Endothelial cell of umbilical vein (primary cell): ENCODE measurements at regions not wholly inside any gene's neighbourhood (a gene's known extent, or its start where the extent isn't known, plus 50 kb on each side); places are given as distances from the start of the nearest gene placed in this dataset.

Source experiments
- BruUV-seq: library from RNA; stranded (reverse); fragments of 400-500 nt; replicated peaks from 2 replicates; lab custom pipeline; 2021; lab: Mats Ljungman, UMichigan
- CTCF ChIA-PET: fragments of 300-600, 350-600 bp; sonication (Branson Sonifier 250); formaldehyde crosslinking; loops from one replicate; lab custom pipeline; 2021; ENCODE audit warnings: antibody characterized with exemption, inconsistent platforms; lab: Charles Lee
- POLR2A ChIA-PET: fragments of 300-600, 350-600 bp; sonication (Branson Sonifier 250); formaldehyde crosslinking; loops from one replicate; lab custom pipeline; 2021; ENCODE audit warnings: antibody characterized with exemption, inconsistent platforms; lab: Charles Lee
- DNase-seq: peaks from one replicate; pipeline ENCODE4 v3.0.0-alpha.2; 2011; ENCODE audit warnings: low read depth, low spot score
- FAIRE-seq: peaks from 2 replicates; lab custom pipeline; 2011; peaks lifted over from hg19 to GRCh38; lab: Jason Lieb, UNC
- H2AFZ ChIP-seq: 2 replicates; pipeline ENCODE4 v1.6.0; 2012; ENCODE audit warnings: low read depth, low read length, control low read depth, inconsistent platforms
- H3K27ac ChIP-seq: 2 replicates; pipeline ENCODE4 v1.5.1; 2011; ENCODE audit warnings: low read depth, mild to moderate bottlenecking, control low read depth, low read length, moderate library complexity; ENCODE audit not compliant: insufficient read depth
- H3K27me3 ChIP-seq, 2 experiments: 2 replicates each; pipeline versions ENCODE4 v1.6.0 to v1.6.1; 2011; ENCODE audit warnings: low read length in 2 of 2, mixed read lengths in 1 of 2; ENCODE audit not compliant: control insufficient read depth in 2 of 2, insufficient read depth in 2 of 2
- H3K36me3 ChIP-seq, 2 experiments: 2 replicates in 1 of 2; 3 replicates in 1 of 2; pipeline ENCODE4 v1.5.1; 2011; ENCODE audit warnings: low read length in 2 of 2, mild to moderate bottlenecking in 1 of 2, moderate library complexity in 1 of 2; ENCODE audit not compliant: control insufficient read depth in 2 of 2, insufficient read depth in 2 of 2; ENCODE audit errors: extremely low read depth in 1 of 2
- H3K4me1 ChIP-seq: 3 replicates; pipeline ENCODE4 v1.5.1; 2011; ENCODE audit warnings: mild to moderate bottlenecking, low read length; ENCODE audit not compliant: control insufficient read depth, insufficient read depth; ENCODE audit errors: extremely low read depth
- H3K4me2 ChIP-seq: 2 replicates; pipeline ENCODE4 v1.6.1; 2011; ENCODE audit warnings: low read length, control low read depth, mixed read lengths; ENCODE audit not compliant: insufficient read depth
- H3K4me3 ChIP-seq, 3 experiments: fragments of 200-600 bp in 1 of 3; sonication (generic), shearing (Covaris generic) in 1 of 3; replicated peaks in 1 of 3; 2 replicates each; pipeline ENCODE4 v1.5.1; 2011 to 2016; ENCODE audit warnings: control low read depth in 3 of 3, low read length in 3 of 3, mild to moderate bottlenecking in 2 of 3, inconsistent platforms in 1 of 3, low read depth in 1 of 3, moderate library complexity in 1 of 3; ENCODE audit not compliant: insufficient read depth in 1 of 3
- H3K79me2 ChIP-seq: 2 replicates; pipeline ENCODE4 v1.6.0; 2012; ENCODE audit warnings: low read length, inconsistent platforms; ENCODE audit not compliant: control insufficient read depth, insufficient read depth
- H3K9ac ChIP-seq: replicated peaks from 2 replicates; pipeline ENCODE3; 2011; ENCODE audit warnings: low read length, control low read depth; ENCODE audit not compliant: insufficient read depth; ENCODE audit errors: extremely low read depth
- H3K9me1 ChIP-seq: replicated peaks from 3 replicates; pipeline ENCODE4 v1.6.0; 2011; ENCODE audit warnings: mild to moderate bottlenecking, low read length; ENCODE audit not compliant: control insufficient read depth, insufficient read depth; ENCODE audit errors: extremely low read depth
- H3K9me3 ChIP-seq: replicated peaks from 2 replicates; pipeline ENCODE4 v1.5.1; 2012; ENCODE audit warnings: low read length, inconsistent platforms; ENCODE audit not compliant: control insufficient read depth, insufficient read depth
- H4K20me1 ChIP-seq: replicated peaks from 2 replicates; pipeline ENCODE3; 2011; ENCODE audit warnings: mild to moderate bottlenecking, low read length; ENCODE audit not compliant: control insufficient read depth, insufficient read depth; ENCODE audit errors: extremely low read depth
- EZH2 ChIP-seq: IDR thresholded peaks from 2 replicates; pipeline ENCODE4 v1.6.1; 2012; ENCODE audit warnings: borderline replicate concordance, low read depth, mild to moderate bottlenecking, moderate library complexity, low read length, inconsistent platforms; ENCODE audit not compliant: severe bottlenecking
- FOS ChIP-seq: IDR thresholded peaks from 2 replicates; pipeline ENCODE4 v1.6.1; 2011; ENCODE audit warnings: mild to moderate bottlenecking, low read length, moderate library complexity, borderline replicate concordance; ENCODE audit not compliant: insufficient read depth
- GATA2 ChIP-seq: IDR thresholded peaks from 2 replicates; pipeline ENCODE4 v1.7.0; 2011; ENCODE audit warnings: low read depth, mild to moderate bottlenecking, moderate library complexity, mixed read lengths, low read length; ENCODE audit not compliant: insufficient read length, insufficient read depth
- JUN ChIP-seq: IDR thresholded peaks from 2 replicates; pipeline ENCODE4 v1.6.1; 2011; ENCODE audit warnings: borderline replicate concordance, low read depth; ENCODE audit not compliant: insufficient read length, insufficient read depth
- MYC ChIP-seq: IDR thresholded peaks from one replicate; pipeline ENCODE4 v1.6.1; 2011; ENCODE audit warnings: mild to moderate bottlenecking, low read depth, low read length
- POLR2A ChIP-seq: IDR thresholded peaks from 2 replicates; pipeline ENCODE4 v1.6.1; 2012; ENCODE audit warnings: low read depth, mild to moderate bottlenecking, control low read depth, low read length
- POLR2AphosphoS5 ChIP-seq: IDR thresholded peaks from 2 replicates; pipeline ENCODE4 v1.6.1; 2012; ENCODE audit warnings: low read depth, mild to moderate bottlenecking, control low read depth, low read length, moderate library complexity; ENCODE audit not compliant: insufficient read depth
- dilution Hi-C: fragments of 300-500 bp; cut with MboI; formaldehyde crosslinking; loops from one replicate; pipeline ENCODE4 v1.15.0; 2019; ENCODE audit warnings: low sequenced_read_pairs; ENCODE audit not compliant: extremely low pct_ligation_motif_present
- intact Hi-C: fragments of 100-400 bp; cut with micrococcal nuclease; formaldehyde crosslinking; loops from one replicate; pipeline ENCODE4 v1.10.0; 2022
- TF ChIP-seq, protein P1 (sequence below): IDR thresholded peaks from 2 replicates; pipeline ENCODE4 v1.6.1; 2011; ENCODE audit not compliant: insufficient read depth, insufficient read length
- TF ChIP-seq, protein P2 (sequence below), 2 donors: IDR thresholded peaks; 1 replicate in 1 of 2; 2 replicates in 1 of 2; pipeline ENCODE4 v1.5.1; 2011; ENCODE audit warnings: low read length in 2 of 2, mild to moderate bottlenecking in 2 of 2, moderate library complexity in 2 of 2, control low read depth in 1 of 2, inconsistent platforms in 1 of 2, low read depth in 1 of 2; ENCODE audit not compliant: insufficient read depth in 1 of 2; ENCODE audit errors: extremely low read depth in 1 of 2

DNA sequence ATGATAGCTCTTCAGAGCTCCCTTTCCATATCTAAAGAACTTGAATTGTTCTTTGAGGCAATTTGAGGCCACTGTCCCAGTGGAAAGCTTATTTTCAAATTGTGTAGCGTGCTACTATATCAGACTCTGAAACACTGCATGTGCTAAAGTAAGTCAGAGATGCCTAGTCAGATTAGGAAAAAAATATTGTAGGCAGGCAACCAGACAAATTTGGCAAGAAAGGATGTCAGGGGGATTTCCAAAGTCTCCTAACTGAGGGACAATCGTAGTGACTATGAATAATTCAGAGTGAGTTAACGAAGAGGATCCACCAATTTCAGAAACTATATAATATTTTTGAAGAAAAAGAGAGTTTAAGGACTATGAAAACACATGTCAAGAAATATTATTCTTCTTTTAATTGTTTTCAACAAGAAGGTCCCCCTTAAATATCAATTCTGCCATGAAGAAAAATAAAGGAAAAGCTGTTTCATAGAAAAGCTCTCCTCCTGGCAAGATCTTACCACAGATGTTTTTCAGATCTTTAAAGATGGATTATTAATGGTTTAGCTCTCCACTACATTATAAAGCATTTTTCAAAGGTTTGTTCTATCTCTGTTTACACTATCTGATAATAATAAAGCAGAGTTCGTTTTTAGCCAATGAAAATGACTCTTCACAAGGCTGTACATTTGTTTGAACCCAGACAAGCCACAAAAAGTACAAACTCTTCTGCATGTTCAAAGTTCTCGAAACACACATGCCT is 273.5 kb upstream of the PTGER4 start:
- Histone ChIP-seq H2AFZ (no peak overlapping the region), H3K27me3 (no peaks in the 10 kb centered on the region), H3K27ac (no peak overlapping the region), H3K36me3 (no peaks in the 10 kb centered on the region), H3K4me1 (peaks cover 25% of the 10 kb centered on the region), H3K9me3 (no peaks in the 10 kb centered on the region), H3K4me3 (no peak overlapping the region), H4K20me1 (no peaks in the 10 kb centered on the region), H3K9me1 (no peaks in the 10 kb centered on the region), H3K9ac (no peak overlapping the region), H3K79me2 (no peaks in the 10 kb centered on the region), H3K4me2 (no peak overlapping the region)
- DNase-seq (no peak), FAIRE-seq (no peak)
- no TSS peak for BruUV-seq
- TF ChIP-seq, protein P1, sequence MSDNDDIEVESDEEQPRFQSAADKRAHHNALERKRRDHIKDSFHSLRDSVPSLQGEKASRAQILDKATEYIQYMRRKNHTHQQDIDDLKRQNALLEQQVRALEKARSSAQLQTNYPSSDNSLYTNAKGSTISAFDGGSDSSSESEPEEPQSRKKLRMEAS, result no peak
- no peak for TF ChIP-seq FOS
- TF ChIP-seq GATA2, result no peak
- TF ChIP-seq JUN, result no peak
- TF ChIP-seq EZH2, result no peak
- TF ChIP-seq POLR2A, result no peak
- no peak for TF ChIP-seq MYC
- TF ChIP-seq, protein P2, sequence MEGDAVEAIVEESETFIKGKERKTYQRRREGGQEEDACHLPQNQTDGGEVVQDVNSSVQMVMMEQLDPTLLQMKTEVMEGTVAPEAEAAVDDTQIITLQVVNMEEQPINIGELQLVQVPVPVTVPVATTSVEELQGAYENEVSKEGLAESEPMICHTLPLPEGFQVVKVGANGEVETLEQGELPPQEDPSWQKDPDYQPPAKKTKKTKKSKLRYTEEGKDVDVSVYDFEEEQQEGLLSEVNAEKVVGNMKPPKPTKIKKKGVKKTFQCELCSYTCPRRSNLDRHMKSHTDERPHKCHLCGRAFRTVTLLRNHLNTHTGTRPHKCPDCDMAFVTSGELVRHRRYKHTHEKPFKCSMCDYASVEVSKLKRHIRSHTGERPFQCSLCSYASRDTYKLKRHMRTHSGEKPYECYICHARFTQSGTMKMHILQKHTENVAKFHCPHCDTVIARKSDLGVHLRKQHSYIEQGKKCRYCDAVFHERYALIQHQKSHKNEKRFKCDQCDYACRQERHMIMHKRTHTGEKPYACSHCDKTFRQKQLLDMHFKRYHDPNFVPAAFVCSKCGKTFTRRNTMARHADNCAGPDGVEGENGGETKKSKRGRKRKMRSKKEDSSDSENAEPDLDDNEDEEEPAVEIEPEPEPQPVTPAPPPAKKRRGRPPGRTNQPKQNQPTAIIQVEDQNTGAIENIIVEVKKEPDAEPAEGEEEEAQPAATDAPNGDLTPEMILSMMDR (IDR thresholded peaks at IDR 0.05; ENCODE audit: extremely low read depth in 1 of 2, insufficient read depth in 1 of 2, low read depth in 1 of 2, low read length in 2 of 2), result no peak
- no peak for TF ChIP-seq POLR2AphosphoS5
- intact Hi-C loops, result no loop called here
- dilution Hi-C loops, result no loop called here
- ChIA-PET CTCF (no interaction called here), POLR2A (no interaction called here)
